HFFc6 (cell line): ENCODE measurements at regions not wholly inside any gene's neighbourhood (a gene's known extent, or its start where the extent isn't known, plus 50 kb on each side); places are given as distances from the start of the nearest gene placed in this dataset.

ENCODE experiments used
- DNase-seq: peaks from one replicate; pipeline ENCODE4 v3.0.0-alpha.2; 2018
- H3K27ac Mint-ChIP-seq: 2 replicates; pipeline ENCODE4 v1.8.0; 2020; ENCODE audit warnings: mild to moderate bottlenecking, mixed read lengths
- H3K27me3 Mint-ChIP-seq: 2 replicates; pipeline ENCODE4 v1.8.0; 2021; ENCODE audit warnings: mild to moderate bottlenecking, moderate library complexity, mixed read lengths; ENCODE audit not compliant: insufficient read depth
- H3K36me3 Mint-ChIP-seq: 2 replicates; pipeline ENCODE4 v1.8.0; 2021; ENCODE audit warnings: low read depth, mixed read lengths
- H3K4me1 Mint-ChIP-seq: 2 replicates; pipeline ENCODE4 v1.8.0; 2020; ENCODE audit warnings: low read depth, mixed read lengths
- H3K4me3 Mint-ChIP-seq: 2 replicates; pipeline ENCODE4 v1.8.0; 2020; ENCODE audit warnings: mild to moderate bottlenecking, moderate library complexity, mixed read lengths
- H3K9me3 Mint-ChIP-seq: 2 replicates; pipeline ENCODE4 v1.8.0; 2020; ENCODE audit warnings: mild to moderate bottlenecking, mixed read lengths
- TF ChIP-seq, protein P1 (sequence below): fragments of 200-600 bp; sonication (generic); IDR thresholded peaks from 2 replicates; pipeline ENCODE4 v1.5.0; 2021; ENCODE audit warnings: antibody characterized with exemption, mild to moderate bottlenecking

DNA sequence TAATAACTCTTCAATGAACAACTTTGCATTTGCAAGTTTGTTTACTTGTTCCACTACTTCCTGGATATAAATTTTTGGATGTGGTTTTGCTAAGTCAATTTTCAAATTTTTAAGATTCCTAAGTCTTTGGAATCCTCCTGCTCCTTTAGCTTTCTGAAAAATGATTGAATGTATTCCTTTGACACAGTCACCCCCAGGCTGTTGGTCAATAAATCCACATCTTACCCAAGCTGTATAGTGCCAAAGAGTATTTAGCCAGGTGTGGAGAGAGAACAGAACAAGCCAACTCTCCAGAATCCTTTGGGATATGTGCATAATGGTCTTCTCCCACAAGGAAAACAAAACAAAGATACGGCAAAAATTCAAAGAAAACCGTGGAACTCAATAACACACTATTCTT, 56.9 kb upstream of the INTU start:
- DNase-seq = no peak
- no peak overlapping the region for H3K27ac Mint-ChIP-seq

DNA sequence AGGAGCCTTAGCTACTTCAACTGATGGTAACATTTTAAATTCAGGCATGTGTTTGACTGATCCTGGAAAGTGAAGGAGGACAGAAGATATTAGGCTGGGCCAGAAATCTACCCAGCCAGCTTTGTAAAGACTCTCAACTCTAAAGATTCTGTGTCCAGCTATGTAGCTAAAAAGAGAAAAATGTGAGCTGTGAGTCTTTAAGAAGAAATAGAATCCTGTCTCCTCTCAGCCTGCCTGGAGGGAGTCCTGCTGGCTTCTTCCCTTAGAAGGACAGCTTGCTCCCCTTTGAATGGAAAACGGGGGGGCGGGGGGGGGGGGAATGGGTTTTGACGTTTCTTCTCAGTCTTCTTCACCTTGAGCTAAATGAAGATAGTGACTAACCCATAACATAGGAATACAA, 54.3 kb upstream of the INTU start:
- no peak for DNase-seq
- H3K9me3 Mint-ChIP-seq = no peaks in the 10 kb centered on the region
- no peak overlapping the region for H3K27ac Mint-ChIP-seq
- TF ChIP-seq, protein P1, sequence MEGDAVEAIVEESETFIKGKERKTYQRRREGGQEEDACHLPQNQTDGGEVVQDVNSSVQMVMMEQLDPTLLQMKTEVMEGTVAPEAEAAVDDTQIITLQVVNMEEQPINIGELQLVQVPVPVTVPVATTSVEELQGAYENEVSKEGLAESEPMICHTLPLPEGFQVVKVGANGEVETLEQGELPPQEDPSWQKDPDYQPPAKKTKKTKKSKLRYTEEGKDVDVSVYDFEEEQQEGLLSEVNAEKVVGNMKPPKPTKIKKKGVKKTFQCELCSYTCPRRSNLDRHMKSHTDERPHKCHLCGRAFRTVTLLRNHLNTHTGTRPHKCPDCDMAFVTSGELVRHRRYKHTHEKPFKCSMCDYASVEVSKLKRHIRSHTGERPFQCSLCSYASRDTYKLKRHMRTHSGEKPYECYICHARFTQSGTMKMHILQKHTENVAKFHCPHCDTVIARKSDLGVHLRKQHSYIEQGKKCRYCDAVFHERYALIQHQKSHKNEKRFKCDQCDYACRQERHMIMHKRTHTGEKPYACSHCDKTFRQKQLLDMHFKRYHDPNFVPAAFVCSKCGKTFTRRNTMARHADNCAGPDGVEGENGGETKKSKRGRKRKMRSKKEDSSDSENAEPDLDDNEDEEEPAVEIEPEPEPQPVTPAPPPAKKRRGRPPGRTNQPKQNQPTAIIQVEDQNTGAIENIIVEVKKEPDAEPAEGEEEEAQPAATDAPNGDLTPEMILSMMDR = no peak
- peaks cover 5% of the 10 kb centered on the region; the same call in 1 of the 2 replicates for H3K4me1 Mint-ChIP-seq
- no peak overlapping the region for H3K4me3 Mint-ChIP-seq
- H3K27me3 Mint-ChIP-seq = no peaks in the 10 kb centered on the region; the same call in none of the 2 replicates
- H3K36me3 Mint-ChIP-seq = no peaks in the 10 kb centered on the region

More for the DNA sequence above, 56.9 kb upstream of the INTU start:
- Mint-ChIP-seq H3K9me3 (no peaks in the 10 kb centered on the region), H3K4me1 (peaks cover 5% of the 10 kb centered on the region; the same call in 1 of the 2 replicates), H3K27me3 (no peaks in the 10 kb centered on the region; the same call in none of the 2 replicates), H3K4me3 (no peak overlapping the region), H3K36me3 (no peaks in the 10 kb centered on the region)
- TF ChIP-seq, protein P1 = no peak

DNA sequence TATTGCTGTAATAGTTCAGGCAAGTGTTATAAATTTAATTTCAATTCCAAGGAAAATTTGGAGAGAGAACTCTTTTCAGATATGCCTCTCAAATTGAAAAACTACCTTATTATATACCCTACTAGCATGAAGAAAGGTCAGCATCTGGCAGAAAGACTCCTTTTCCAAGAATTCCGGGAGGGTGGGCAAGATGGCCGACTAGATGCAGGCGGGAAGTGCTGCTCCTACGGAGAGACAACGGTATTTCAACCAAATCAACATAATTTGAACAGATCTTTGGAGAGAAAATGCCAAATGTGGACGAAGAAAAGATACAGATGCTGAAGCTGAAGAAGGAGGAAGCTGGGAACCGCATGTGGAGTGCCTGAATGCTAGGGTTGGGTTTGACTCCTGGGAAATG, 53.8 kb upstream of the INTU start:
- Mint-ChIP-seq H3K4me1 (peaks cover 5% of the 10 kb centered on the region; the same call in 1 of the 2 replicates), H3K9me3 (no peaks in the 10 kb centered on the region), H3K36me3 (no peaks in the 10 kb centered on the region), H3K27ac (no peak overlapping the region), H3K27me3 (no peaks in the 10 kb centered on the region; the same call in none of the 2 replicates), H3K4me3 (no peak overlapping the region)
- DNase-seq = no peak
- TF ChIP-seq, protein P1 = no peak

DNA sequence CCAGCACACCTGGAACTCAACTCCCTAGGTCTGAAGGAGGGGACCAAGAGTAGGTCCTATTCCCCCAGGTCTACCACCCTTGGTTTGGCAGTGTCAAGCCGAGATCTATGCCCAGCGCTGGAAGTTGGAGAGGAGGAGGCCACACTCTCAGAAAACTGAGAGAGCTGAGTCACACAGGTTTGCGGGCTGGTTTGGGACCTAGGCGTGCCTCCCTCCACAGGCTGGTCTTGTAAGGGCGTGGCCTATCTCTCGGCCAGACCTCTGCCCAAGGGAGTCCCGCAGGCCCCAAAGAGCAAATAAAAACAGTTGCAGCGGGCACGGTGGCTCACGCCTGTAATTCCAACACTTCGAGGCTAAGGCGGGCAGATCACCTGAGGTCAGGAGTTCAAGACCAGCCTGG, 52.9 kb upstream of the INTU start:
- Mint-ChIP-seq H3K27me3 (no peaks in the 10 kb centered on the region; the same call in none of the 2 replicates), H3K9me3 (no peaks in the 10 kb centered on the region), H3K27ac (no peak overlapping the region), H3K4me1 (peaks cover 5% of the 10 kb centered on the region; the same call in 1 of the 2 replicates), H3K36me3 (no peaks in the 10 kb centered on the region), H3K4me3 (no peak overlapping the region)
- TF ChIP-seq, protein P1 = no peak
- no peak for DNase-seq

DNA sequence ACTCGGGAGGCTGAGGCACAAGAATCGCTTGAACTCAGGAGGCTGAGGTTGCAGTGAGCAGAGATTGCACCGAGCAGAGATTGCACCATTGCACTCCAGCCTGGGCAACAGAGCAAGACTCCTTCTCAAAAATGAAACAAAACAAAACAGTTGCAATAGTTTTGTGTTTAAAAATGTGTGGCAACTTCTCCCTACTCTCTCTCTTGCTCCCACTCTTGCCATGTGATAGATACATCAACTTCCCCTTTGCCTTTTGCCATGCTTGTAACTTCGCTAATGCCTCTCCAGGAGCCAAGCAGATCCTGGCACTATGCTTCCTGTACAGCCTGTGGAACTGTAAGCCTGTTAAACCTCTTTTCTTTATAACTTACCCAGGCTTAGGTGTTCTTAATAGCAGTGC, 52.5 kb upstream of the INTU start:
- Mint-ChIP-seq H3K27me3 (no peaks in the 10 kb centered on the region; the same call in none of the 2 replicates), H3K4me1 (peaks cover 5% of the 10 kb centered on the region; the same call in 1 of the 2 replicates), H3K4me3 (no peak overlapping the region), H3K36me3 (no peaks in the 10 kb centered on the region), H3K27ac (no peak overlapping the region), H3K9me3 (no peaks in the 10 kb centered on the region)
- TF ChIP-seq, protein P1 = no peak
- no peak for DNase-seq

DNA sequence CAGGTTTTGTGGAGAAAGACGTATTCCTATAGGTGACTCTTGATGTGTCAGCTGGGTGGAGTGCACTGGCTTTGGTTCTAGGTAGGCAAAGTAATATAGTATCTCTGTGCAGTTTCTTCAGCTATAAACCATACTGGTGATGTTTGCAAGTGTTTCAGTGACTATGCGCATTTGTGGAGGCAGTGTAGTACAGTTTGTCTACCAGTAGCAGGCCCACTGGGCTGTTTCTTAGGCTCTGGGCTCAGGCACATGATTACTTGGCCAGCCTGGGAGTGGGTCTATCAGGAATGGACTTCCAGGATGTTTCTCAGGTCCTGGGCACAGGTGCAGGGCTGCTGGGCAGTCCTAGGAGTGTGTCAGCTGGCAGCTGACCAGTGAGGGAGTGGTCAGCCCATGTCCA, 51.9 kb upstream of the INTU start:
- no peaks in the 10 kb centered on the region for H3K9me3 Mint-ChIP-seq
- H3K4me1 Mint-ChIP-seq = peaks cover 3% of the 10 kb centered on the region; the same call in 1 of the 2 replicates
- no peaks in the 10 kb centered on the region for H3K36me3 Mint-ChIP-seq
- DNase-seq = no peak
- H3K27ac Mint-ChIP-seq = no peak overlapping the region
- no peaks in the 10 kb centered on the region; the same call in none of the 2 replicates for H3K27me3 Mint-ChIP-seq
- H3K4me3 Mint-ChIP-seq = no peak overlapping the region
- TF ChIP-seq, protein P1 = no peak
